SK-N-SH (cell line): ENCODE measurements at regions not wholly inside any gene's neighbourhood (a gene's known extent, or its start where the extent isn't known, plus 50 kb on each side); places are given as distances from the start of the nearest gene placed in this dataset.

Experiments used
- CTCF ChIA-PET: fragments of 300-600, 350-600 bp; formaldehyde crosslinking; extraction: SDS; loops from one replicate; lab custom pipeline; 2021; lab: Yijun Ruan, JAX
- POLR2A ChIA-PET: fragments of 350-600 bp; sonication (Branson Sonifier 250); formaldehyde crosslinking; extraction: SDS; loops from one replicate; lab custom pipeline; 2020; ENCODE audit warnings: antibody characterized with exemption, inconsistent platforms; lab: Yijun Ruan, JAX
- DNase-seq: peaks from one replicate; pipeline ENCODE4 v3.0.0; 2012
- H2AFZ ChIP-seq: fragments of 200-600 bp; sonication (generic); 2 replicates; pipeline ENCODE4 v1.8.1; 2016; ENCODE audit warnings: antibody characterized with exemption, mild to moderate bottlenecking, low read depth
- H3F3A ChIP-seq: fragments of 200-600 bp; sonication (generic); replicated peaks from 2 replicates; pipeline ENCODE3; 2016; ENCODE audit warnings: antibody characterized with exemption, mild to moderate bottlenecking; ENCODE audit not compliant: insufficient read depth
- H3K27ac ChIP-seq, 2 experiments: fragments of 200-500 bp in 1 of 2; fragments of 200-600 bp in 1 of 2; sonication (Bioruptor generic) in 1 of 2; sonication (generic), shearing (Covaris generic) in 1 of 2; 2 replicates each; pipeline versions ENCODE4 v1.5.1 to v1.6.1; 2014 to 2016; ENCODE audit warnings: low read depth in 2 of 2, inconsistent platforms in 1 of 2, low read length in 1 of 2, mild to moderate bottlenecking in 1 of 2, mixed read lengths in 1 of 2
- H3K27me3 ChIP-seq: fragments of 200-600 bp; sonication (generic), shearing (Covaris generic); 2 replicates; pipeline ENCODE4 v1.6.1; 2016; ENCODE audit warnings: mixed run types; ENCODE audit not compliant: insufficient read depth
- H3K36me3 ChIP-seq, 2 experiments: fragments of 200-500 bp in 1 of 2; fragments of 200-600 bp in 1 of 2; sonication (Bioruptor generic) in 1 of 2; sonication (generic) in 1 of 2; replicated peaks in 1 of 2; 2 replicates each; pipeline versions ENCODE3 to v1.5.1; 2014 to 2016; ENCODE audit warnings: low read length in 1 of 2, mild to moderate bottlenecking in 1 of 2; ENCODE audit not compliant: insufficient read depth in 2 of 2, control insufficient read depth in 1 of 2
- H3K4me1 ChIP-seq, 2 experiments: fragments of 200-500 bp in 1 of 2; fragments of 200-600 bp in 1 of 2; sonication (Bioruptor generic) in 1 of 2; sonication (generic), shearing (Covaris generic) in 1 of 2; 2 replicates each; pipeline versions ENCODE4 v1.5.1 to v1.6.1; 2014 to 2016; ENCODE audit warnings: low read depth in 1 of 2, low read length in 1 of 2, mixed run types in 1 of 2; ENCODE audit not compliant: insufficient read depth in 2 of 2, control insufficient read depth in 1 of 2
- H3K4me2 ChIP-seq: fragments of 200-600 bp; sonication (generic), shearing (Covaris generic); 2 replicates; pipeline ENCODE4 v1.6.1; 2017; ENCODE audit warnings: mixed run types
- H3K4me3 ChIP-seq, 2 experiments: fragments of 200-500 bp in 1 of 2; fragments of 200-600 bp in 1 of 2; sonication (Bioruptor generic) in 1 of 2; sonication (generic), shearing (Covaris generic) in 1 of 2; 2 replicates each; pipeline versions ENCODE4 v1.5.1 to v1.8.1; 2014 to 2016; ENCODE audit warnings: low read depth in 2 of 2, inconsistent platforms in 1 of 2, low read length in 1 of 2, mild to moderate bottlenecking in 1 of 2, mixed read lengths in 1 of 2, moderate library complexity in 1 of 2
- H3K79me2 ChIP-seq: fragments of 200-600 bp; sonication (generic); 2 replicates; pipeline ENCODE4 v1.8.1; 2017; ENCODE audit warnings: mild to moderate bottlenecking; ENCODE audit not compliant: insufficient read depth
- H3K9ac ChIP-seq: fragments of 200-600 bp; sonication (generic); 2 replicates; pipeline ENCODE4 v1.6.1; 2017; ENCODE audit warnings: mixed run types
- H3K9me2 ChIP-seq: fragments of 200-600 bp; sonication (generic); 2 replicates; pipeline ENCODE4 v1.6.1; 2017; ENCODE audit warnings: mixed run types
- H3K9me3 ChIP-seq: fragments of 200-600 bp; sonication (generic); 2 replicates; pipeline ENCODE4 v1.6.1; 2017; ENCODE audit warnings: mixed run types, mild to moderate bottlenecking, moderate library complexity
- H4K20me1 ChIP-seq: fragments of 200-600 bp; sonication (generic); 2 replicates; pipeline ENCODE4 v1.6.1; 2017; ENCODE audit warnings: mild to moderate bottlenecking, mixed run types; ENCODE audit not compliant: insufficient read depth
- FOSL2 ChIP-seq: IDR thresholded peaks from 2 replicates; pipeline ENCODE4 v1.4.0; 2012; ENCODE audit warnings: low read depth, mild to moderate bottlenecking, moderate library complexity, borderline replicate concordance
- FOXM1 ChIP-seq: IDR thresholded peaks from 2 replicates; pipeline ENCODE4 v1.4.0; 2012; ENCODE audit warnings: low read depth, mild to moderate bottlenecking
- GATA2 ChIP-seq: sonication (generic); formaldehyde crosslinking; IDR thresholded peaks from 2 replicates; pipeline ENCODE4 v1.5.0; 2020; ENCODE audit warnings: mild to moderate bottlenecking, missing genetic modification reagents
- NRF1 ChIP-seq: IDR thresholded peaks from 2 replicates; pipeline ENCODE4 v1.6.1; 2012; ENCODE audit warnings: low read depth, mild to moderate bottlenecking, low read length
- RAD21 ChIP-seq: IDR thresholded peaks from 2 replicates; pipeline ENCODE4 v1.6.1; 2012; ENCODE audit warnings: mild to moderate bottlenecking, low read length
- RFX5 ChIP-seq: IDR thresholded peaks from 2 replicates; pipeline ENCODE4 v1.6.1; 2012; ENCODE audit warnings: mild to moderate bottlenecking, improper control_type of control experiment, low read length
- RXRA ChIP-seq: IDR thresholded peaks from 2 replicates; pipeline ENCODE4 v1.4.0; 2012; ENCODE audit warnings: low read depth, mild to moderate bottlenecking, borderline replicate concordance
- SMC3 ChIP-seq: IDR thresholded peaks from 2 replicates; pipeline ENCODE4 v1.6.1; 2012; ENCODE audit warnings: low read depth, low read length, improper control_type of control experiment
- TEAD4 ChIP-seq: IDR thresholded peaks from 2 replicates; pipeline ENCODE4 v1.4.0; 2012; ENCODE audit warnings: mild to moderate bottlenecking, borderline replicate concordance; ENCODE audit not compliant: insufficient read depth
- WGBS: methylation state at CpG from one replicate; pipeline ENCODE4 v1.1.6; 2017; ENCODE audit warnings: low lambda C conversion rate; 5-methylcytosine and 5-hydroxymethylcytosine counted together
- TF ChIP-seq, protein P1 (sequence below): IDR thresholded peaks from 2 replicates; pipeline ENCODE4 v1.6.1; 2012; ENCODE audit warnings: mild to moderate bottlenecking, low read depth, low read length, moderate library complexity
- TF ChIP-seq, protein P2 (sequence below): IDR thresholded peaks from 2 replicates; pipeline ENCODE4; 2012
- TF ChIP-seq, protein P3 (sequence below): IDR thresholded peaks from 2 replicates; pipeline ENCODE4 v1.4.0; 2012; ENCODE audit warnings: low read depth, borderline replicate concordance
- TF ChIP-seq, protein P4 (sequence below): IDR thresholded peaks from 2 replicates; pipeline ENCODE4 v1.4.0; 2012; ENCODE audit warnings: low read depth
- TF ChIP-seq, protein P5 (sequence below): fragments of 150-350 bp; IDR thresholded peaks from 2 replicates; pipeline ENCODE4 v1.6.1; 2016; ENCODE audit warnings: mild to moderate bottlenecking, low read depth, low read length

DNA sequence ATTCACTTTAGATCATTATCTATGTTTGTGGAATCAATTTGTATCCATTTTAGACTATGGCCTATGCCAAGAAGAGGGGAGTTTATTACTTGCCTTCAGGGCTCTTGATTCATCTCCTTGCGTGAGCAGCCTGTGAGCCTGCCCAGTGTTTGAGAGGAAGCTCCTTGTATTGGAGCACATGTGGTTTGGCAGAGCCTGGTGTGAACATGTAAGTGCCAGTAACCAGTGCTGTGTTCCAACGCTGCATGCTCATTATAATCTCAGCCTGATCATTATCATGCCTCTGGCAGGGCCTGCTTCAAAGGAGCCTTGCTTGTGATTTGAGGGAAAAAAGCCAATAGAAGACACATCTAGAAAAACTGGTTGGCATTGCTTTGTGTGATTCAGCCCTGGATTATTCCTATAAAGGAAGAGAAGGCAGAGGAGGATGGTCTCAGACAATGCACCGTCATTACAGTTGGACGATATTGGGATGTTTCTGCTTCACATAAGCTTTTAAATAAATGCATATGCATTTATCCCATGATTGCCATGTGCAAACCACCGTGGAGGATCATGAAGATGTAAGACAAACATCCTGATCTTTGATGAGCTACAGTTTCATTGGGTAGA is 203.4 kb upstream of the AHR start:
- no peak for DNase-seq
- ChIA-PET CTCF (interaction anchor here (1.1 to 1.5 kb wide), 2 partner anchors 31 to 33 kb away, joined by 3 to 5 read pairs; no protein-coding TSS in a partner anchor), POLR2A (no interaction called here)
- Histone ChIP-seq H3K79me2 (no peaks in the 10 kb centered on the region), H3K4me1 (no peaks in the 10 kb centered on the region), H3K36me3 (no peaks in the 10 kb centered on the region), H3K9ac (no peak overlapping the region), H4K20me1 (no peaks in the 10 kb centered on the region), H3K9me3 (no peaks in the 10 kb centered on the region), H3K9me2 (no peaks in the 10 kb centered on the region), H3K27ac (no peak overlapping the region), H3K27me3 (peaks cover 10% of the 10 kb centered on the region; the same call in 1 of the 2 replicates), H3K4me2 (no peak overlapping the region), H3F3A (no peaks in the 10 kb centered on the region), H2AFZ (no peak overlapping the region), H3K4me3 (no peak overlapping the region)
- TF ChIP-seq, protein P1, sequence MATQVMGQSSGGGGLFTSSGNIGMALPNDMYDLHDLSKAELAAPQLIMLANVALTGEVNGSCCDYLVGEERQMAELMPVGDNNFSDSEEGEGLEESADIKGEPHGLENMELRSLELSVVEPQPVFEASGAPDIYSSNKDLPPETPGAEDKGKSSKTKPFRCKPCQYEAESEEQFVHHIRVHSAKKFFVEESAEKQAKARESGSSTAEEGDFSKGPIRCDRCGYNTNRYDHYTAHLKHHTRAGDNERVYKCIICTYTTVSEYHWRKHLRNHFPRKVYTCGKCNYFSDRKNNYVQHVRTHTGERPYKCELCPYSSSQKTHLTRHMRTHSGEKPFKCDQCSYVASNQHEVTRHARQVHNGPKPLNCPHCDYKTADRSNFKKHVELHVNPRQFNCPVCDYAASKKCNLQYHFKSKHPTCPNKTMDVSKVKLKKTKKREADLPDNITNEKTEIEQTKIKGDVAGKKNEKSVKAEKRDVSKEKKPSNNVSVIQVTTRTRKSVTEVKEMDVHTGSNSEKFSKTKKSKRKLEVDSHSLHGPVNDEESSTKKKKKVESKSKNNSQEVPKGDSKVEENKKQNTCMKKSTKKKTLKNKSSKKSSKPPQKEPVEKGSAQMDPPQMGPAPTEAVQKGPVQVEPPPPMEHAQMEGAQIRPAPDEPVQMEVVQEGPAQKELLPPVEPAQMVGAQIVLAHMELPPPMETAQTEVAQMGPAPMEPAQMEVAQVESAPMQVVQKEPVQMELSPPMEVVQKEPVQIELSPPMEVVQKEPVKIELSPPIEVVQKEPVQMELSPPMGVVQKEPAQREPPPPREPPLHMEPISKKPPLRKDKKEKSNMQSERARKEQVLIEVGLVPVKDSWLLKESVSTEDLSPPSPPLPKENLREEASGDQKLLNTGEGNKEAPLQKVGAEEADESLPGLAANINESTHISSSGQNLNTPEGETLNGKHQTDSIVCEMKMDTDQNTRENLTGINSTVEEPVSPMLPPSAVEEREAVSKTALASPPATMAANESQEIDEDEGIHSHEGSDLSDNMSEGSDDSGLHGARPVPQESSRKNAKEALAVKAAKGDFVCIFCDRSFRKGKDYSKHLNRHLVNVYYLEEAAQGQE, result no peak
- no peak for TF ChIP-seq SMC3
- TF ChIP-seq NRF1, result no peak
- TF ChIP-seq TEAD4, result no peak
- TF ChIP-seq FOSL2, result no peak
- 8% methylated on average over 5 of the region's 5 CpGs for WGBS

DNA sequence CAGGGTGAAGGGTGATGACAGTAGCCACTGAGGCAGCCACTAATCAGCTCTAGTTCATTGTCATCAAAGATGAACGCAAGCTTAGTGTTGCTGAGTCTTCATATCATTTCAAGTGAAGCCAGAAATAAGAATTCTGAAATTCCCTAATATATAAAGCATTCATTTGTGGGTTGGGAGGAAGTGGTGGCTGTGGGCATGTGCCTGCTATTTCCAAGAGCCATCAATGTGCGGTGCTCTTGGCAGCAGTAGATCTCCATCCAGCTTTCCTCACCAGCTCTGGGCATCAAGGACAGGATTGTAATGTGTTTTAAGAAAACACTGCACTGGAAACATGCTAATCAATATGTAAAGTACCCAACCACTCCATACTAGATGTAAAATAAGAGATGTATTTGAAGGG is 202.5 kb upstream of the AHR start:
- DNase-seq, result no peak
- CTCF ChIA-PET, result interaction anchor here (1.1 kb wide), 1 partner anchor 32 kb away, joined by 3 read pairs; no protein-coding TSS in a partner anchor
- TF ChIP-seq FOXM1, result no peak
- TF ChIP-seq RFX5, result no peak
- TF ChIP-seq SMC3, result no peak
- no peak for TF ChIP-seq RXRA
- TF ChIP-seq, protein P2, sequence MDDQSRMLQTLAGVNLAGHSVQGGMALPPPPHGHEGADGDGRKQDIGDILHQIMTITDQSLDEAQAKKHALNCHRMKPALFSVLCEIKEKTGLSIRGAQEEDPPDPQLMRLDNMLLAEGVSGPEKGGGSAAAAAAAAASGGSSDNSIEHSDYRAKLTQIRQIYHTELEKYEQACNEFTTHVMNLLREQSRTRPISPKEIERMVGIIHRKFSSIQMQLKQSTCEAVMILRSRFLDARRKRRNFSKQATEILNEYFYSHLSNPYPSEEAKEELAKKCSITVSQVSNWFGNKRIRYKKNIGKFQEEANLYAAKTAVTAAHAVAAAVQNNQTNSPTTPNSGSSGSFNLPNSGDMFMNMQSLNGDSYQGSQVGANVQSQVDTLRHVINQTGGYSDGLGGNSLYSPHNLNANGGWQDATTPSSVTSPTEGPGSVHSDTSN, result no peak
- TF ChIP-seq, protein P3, sequence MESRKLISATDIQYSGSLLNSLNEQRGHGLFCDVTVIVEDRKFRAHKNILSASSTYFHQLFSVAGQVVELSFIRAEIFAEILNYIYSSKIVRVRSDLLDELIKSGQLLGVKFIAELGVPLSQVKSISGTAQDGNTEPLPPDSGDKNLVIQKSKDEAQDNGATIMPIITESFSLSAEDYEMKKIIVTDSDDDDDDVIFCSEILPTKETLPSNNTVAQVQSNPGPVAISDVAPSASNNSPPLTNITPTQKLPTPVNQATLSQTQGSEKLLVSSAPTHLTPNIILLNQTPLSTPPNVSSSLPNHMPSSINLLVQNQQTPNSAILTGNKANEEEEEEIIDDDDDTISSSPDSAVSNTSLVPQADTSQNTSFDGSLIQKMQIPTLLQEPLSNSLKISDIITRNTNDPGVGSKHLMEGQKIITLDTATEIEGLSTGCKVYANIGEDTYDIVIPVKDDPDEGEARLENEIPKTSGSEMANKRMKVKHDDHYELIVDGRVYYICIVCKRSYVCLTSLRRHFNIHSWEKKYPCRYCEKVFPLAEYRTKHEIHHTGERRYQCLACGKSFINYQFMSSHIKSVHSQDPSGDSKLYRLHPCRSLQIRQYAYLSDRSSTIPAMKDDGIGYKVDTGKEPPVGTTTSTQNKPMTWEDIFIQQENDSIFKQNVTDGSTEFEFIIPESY, result no peak
- no peak for TF ChIP-seq GATA2 (CRISPR knock-in tag)
- TF ChIP-seq, protein P4, sequence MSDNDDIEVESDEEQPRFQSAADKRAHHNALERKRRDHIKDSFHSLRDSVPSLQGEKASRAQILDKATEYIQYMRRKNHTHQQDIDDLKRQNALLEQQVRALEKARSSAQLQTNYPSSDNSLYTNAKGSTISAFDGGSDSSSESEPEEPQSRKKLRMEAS, result no peak
- TF ChIP-seq TEAD4, result no peak
- no peak for TF ChIP-seq RAD21
- TF ChIP-seq, protein P5, sequence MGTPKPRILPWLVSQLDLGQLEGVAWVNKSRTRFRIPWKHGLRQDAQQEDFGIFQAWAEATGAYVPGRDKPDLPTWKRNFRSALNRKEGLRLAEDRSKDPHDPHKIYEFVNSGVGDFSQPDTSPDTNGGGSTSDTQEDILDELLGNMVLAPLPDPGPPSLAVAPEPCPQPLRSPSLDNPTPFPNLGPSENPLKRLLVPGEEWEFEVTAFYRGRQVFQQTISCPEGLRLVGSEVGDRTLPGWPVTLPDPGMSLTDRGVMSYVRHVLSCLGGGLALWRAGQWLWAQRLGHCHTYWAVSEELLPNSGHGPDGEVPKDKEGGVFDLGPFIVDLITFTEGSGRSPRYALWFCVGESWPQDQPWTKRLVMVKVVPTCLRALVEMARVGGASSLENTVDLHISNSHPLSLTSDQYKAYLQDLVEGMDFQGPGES, result no peak
- no peak for TF ChIP-seq NRF1

More for the DNA sequence above, 202.5 kb upstream of the AHR start:
- Histone ChIP-seq H3K4me2 (no peak overlapping the region), H3F3A (no peaks in the 10 kb centered on the region), H3K9me2 (no peaks in the 10 kb centered on the region), H3K4me1 (no peaks in the 10 kb centered on the region), H3K27me3 (peaks cover 10% of the 10 kb centered on the region; the same call in 1 of the 2 replicates), H3K9me3 (no peaks in the 10 kb centered on the region), H3K27ac (no peak overlapping the region), H2AFZ (no peak overlapping the region), H3K4me3 (no peak overlapping the region), H3K36me3 (no peaks in the 10 kb centered on the region), H3K79me2 (no peaks in the 10 kb centered on the region), H4K20me1 (no peaks in the 10 kb centered on the region), H3K9ac (no peak overlapping the region)
- 10% methylated on average over 2 of the region's 2 CpGs for WGBS
- POLR2A ChIA-PET, result no interaction called here
